Adrenal gland (tissue), 5 donors: ENCODE measurements at regions not wholly inside any gene's neighbourhood (a gene's known extent, or its start where the extent isn't known, plus 50 kb on each side); places are given as distances from the start of the nearest gene placed in this dataset.

ENCODE experiments used
- POLR2A ChIP-seq, 2 donors: fragments of 450-650 bp; IDR thresholded peaks; one replicate each; pipeline ENCODE4 v1.6.1; 2017; ENCODE audit warnings: antibody characterized with exemption in 2 of 2, mild to moderate bottlenecking in 2 of 2, moderate library complexity in 1 of 2
- TF ChIP-seq, protein P1 (sequence below), 6 experiments: fragments of 450-650 bp in 4 of 6; fragments of 200-600 bp in 2 of 6; sonication (generic) in 1 of 6; IDR thresholded peaks; 1 replicate in 5 of 6; 2 replicates in 1 of 6; pipeline versions ENCODE4 v1.5.1 to v1.8.0; 2016 to 2021; ENCODE audit warnings: antibody characterized with exemption in 6 of 6, mild to moderate bottlenecking in 2 of 6, moderate library complexity in 1 of 6
- donor health status: DM: no; HTN: no; CAD: no.

DNA sequence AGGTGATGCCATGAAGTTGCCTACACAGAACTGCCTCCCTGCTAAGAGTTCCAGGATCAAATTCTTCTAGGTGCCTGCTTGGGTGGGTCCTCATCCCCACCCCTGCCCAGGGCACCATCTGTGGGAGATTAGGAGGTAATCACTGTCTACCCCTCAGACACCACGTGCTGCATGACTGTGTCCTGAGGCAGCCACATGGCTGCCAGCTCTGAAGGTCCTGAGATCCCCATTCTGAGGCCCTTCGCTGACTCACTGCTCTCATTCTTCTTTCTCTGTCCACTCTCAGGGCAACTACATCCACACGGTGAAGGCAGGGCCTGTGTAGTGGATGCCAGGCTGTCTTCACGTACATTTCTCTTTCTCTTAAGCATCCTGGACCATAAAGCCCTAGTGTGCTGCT is 222.9 kb upstream of the ANKRD55 start:
- TF ChIP-seq, protein P1, sequence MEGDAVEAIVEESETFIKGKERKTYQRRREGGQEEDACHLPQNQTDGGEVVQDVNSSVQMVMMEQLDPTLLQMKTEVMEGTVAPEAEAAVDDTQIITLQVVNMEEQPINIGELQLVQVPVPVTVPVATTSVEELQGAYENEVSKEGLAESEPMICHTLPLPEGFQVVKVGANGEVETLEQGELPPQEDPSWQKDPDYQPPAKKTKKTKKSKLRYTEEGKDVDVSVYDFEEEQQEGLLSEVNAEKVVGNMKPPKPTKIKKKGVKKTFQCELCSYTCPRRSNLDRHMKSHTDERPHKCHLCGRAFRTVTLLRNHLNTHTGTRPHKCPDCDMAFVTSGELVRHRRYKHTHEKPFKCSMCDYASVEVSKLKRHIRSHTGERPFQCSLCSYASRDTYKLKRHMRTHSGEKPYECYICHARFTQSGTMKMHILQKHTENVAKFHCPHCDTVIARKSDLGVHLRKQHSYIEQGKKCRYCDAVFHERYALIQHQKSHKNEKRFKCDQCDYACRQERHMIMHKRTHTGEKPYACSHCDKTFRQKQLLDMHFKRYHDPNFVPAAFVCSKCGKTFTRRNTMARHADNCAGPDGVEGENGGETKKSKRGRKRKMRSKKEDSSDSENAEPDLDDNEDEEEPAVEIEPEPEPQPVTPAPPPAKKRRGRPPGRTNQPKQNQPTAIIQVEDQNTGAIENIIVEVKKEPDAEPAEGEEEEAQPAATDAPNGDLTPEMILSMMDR (IDR thresholded peaks at IDR 0.05), result no peak
- TF ChIP-seq POLR2A (IDR thresholded peaks at IDR 0.05), result no peak
